ENCODE measurements at regions not wholly inside any gene's neighbourhood (a gene's known extent, or its start where the extent isn't known, plus 50 kb on each side); places are given as distances from the start of the nearest gene placed in this dataset.

- H3K27ac ChIP-seq (ENCODE audit: low read depth, low read length) = no peak overlapping the region
These were observed 1179.6 kb downstream of the HACE1 start for GRCh38 chr6:103680116-103680515.

GRCh38 chr6:103677290-103677689 lies 1182.4 kb downstream of the HACE1 start:
- H3F3A ChIP-seq (ENCODE audit: insufficient read depth) = no peaks in the 10 kb centered on the region
- no peak overlapping the region for H3K9ac ChIP-seq (ENCODE audit: low read length)
- H2AFZ ChIP-seq (ENCODE audit: low read depth, low read length, severe bottlenecking) = no peak overlapping the region
- no peaks in the 10 kb centered on the region for H4K20me1 ChIP-seq (ENCODE audit: low read depth, low read length)
- no peaks in the 10 kb centered on the region for H3K79me2 ChIP-seq (ENCODE audit: insufficient read depth, low read length)
- TF ChIP-seq, protein P1, sequence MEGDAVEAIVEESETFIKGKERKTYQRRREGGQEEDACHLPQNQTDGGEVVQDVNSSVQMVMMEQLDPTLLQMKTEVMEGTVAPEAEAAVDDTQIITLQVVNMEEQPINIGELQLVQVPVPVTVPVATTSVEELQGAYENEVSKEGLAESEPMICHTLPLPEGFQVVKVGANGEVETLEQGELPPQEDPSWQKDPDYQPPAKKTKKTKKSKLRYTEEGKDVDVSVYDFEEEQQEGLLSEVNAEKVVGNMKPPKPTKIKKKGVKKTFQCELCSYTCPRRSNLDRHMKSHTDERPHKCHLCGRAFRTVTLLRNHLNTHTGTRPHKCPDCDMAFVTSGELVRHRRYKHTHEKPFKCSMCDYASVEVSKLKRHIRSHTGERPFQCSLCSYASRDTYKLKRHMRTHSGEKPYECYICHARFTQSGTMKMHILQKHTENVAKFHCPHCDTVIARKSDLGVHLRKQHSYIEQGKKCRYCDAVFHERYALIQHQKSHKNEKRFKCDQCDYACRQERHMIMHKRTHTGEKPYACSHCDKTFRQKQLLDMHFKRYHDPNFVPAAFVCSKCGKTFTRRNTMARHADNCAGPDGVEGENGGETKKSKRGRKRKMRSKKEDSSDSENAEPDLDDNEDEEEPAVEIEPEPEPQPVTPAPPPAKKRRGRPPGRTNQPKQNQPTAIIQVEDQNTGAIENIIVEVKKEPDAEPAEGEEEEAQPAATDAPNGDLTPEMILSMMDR (IDR thresholded peaks at IDR 0.05; ENCODE audit: insufficient read depth, low read length, poor library complexity, severe bottlenecking) = no peak
- TF ChIP-seq EZH2phosphoT487 (conservative IDR thresholded peaks at IDR 0.05; ENCODE audit: low read length) = no peak
- H3K9me3 ChIP-seq (ENCODE audit: insufficient read depth, low read length) = no peaks in the 10 kb centered on the region
- H3K4me2 ChIP-seq (ENCODE audit: low read depth, low read length, poor library complexity, severe bottlenecking) = no peak overlapping the region
- no peak overlapping the region for H3K4me3 ChIP-seq (ENCODE audit: insufficient read depth, low read length, poor library complexity, severe bottlenecking)
- H3K36me3 ChIP-seq (ENCODE audit: low read length) = no peaks in the 10 kb centered on the region
- H3K9me2 ChIP-seq (replicated peaks; ENCODE audit: insufficient read depth, low read length) = no peaks in the 10 kb centered on the region
- no peak overlapping the region for H3K27ac ChIP-seq (ENCODE audit: low read depth, low read length)
- no peaks in the 10 kb centered on the region for H3K27me3 ChIP-seq (ENCODE audit: low read length)

More at GRCh38 chr6:103680116-103680515, 1179.6 kb downstream of the HACE1 start:
- Histone ChIP-seq H3K4me3 (ENCODE audit: insufficient read depth, low read length, poor library complexity, severe bottlenecking) (no peak overlapping the region), H4K20me1 (ENCODE audit: low read depth, low read length) (no peaks in the 10 kb centered on the region), H3K79me2 (ENCODE audit: insufficient read depth, low read length) (no peaks in the 10 kb centered on the region), H3K36me3 (ENCODE audit: low read length) (no peaks in the 10 kb centered on the region), H3K27me3 (ENCODE audit: low read length) (no peaks in the 10 kb centered on the region), H3K4me2 (ENCODE audit: low read depth, low read length, poor library complexity, severe bottlenecking) (no peak overlapping the region), H3K9me2 (replicated peaks; ENCODE audit: insufficient read depth, low read length) (no peaks in the 10 kb centered on the region), H3K9me3 (ENCODE audit: insufficient read depth, low read length) (no peaks in the 10 kb centered on the region), H2AFZ (ENCODE audit: low read depth, low read length, severe bottlenecking) (no peak overlapping the region), H3F3A (ENCODE audit: insufficient read depth) (no peaks in the 10 kb centered on the region), H3K9ac (ENCODE audit: low read length) (no peak overlapping the region)
- TF ChIP-seq, protein P1 (IDR thresholded peaks at IDR 0.05; ENCODE audit: insufficient read depth, low read length, poor library complexity, severe bottlenecking) = no peak
- TF ChIP-seq EZH2phosphoT487 (conservative IDR thresholded peaks at IDR 0.05; ENCODE audit: low read length) = no peak

DNA sequence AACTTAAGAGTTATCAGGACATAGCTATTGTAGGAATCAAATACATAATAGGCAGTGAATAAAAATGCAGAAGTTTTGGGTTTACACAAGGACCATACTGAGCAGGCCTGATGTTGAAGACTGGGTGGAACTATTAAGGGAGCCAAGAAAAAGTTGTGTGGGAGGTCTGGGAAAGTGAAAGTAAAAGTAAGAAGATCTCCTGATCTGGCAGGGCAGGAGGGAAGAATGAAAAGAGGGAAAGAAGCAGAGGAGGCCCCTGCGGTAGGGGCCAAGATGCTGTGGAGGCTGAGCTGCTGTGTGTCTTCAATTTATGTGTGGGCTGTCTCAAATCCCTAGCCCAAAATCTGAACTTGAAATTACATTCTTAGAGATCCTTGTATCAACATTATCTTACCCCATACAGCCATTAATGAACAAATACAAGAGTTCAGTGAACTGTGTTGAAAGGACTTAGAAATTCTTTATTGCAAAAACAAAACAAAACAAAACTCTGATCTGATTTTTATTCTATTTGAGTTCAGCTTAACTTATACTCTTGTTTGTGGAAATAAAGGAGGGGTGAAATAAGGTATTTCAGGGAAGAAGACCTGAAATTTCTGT lies 1183.8 kb downstream of the HACE1 start:
- Histone ChIP-seq H3K9me3 (ENCODE audit: insufficient read depth, low read length) (no peaks in the 10 kb centered on the region), H3K9me2 (replicated peaks; ENCODE audit: insufficient read depth, low read length) (no peaks in the 10 kb centered on the region), H3K9ac (ENCODE audit: low read length) (no peak overlapping the region), H3K4me3 (ENCODE audit: insufficient read depth, low read length, poor library complexity, severe bottlenecking) (no peak overlapping the region), H3K4me2 (ENCODE audit: low read depth, low read length, poor library complexity, severe bottlenecking) (no peak overlapping the region), H4K20me1 (ENCODE audit: low read depth, low read length) (no peaks in the 10 kb centered on the region), H3K27ac (ENCODE audit: low read depth, low read length) (no peak overlapping the region), H3K36me3 (ENCODE audit: low read length) (no peaks in the 10 kb centered on the region), H3K79me2 (ENCODE audit: insufficient read depth, low read length) (no peaks in the 10 kb centered on the region), H3K27me3 (ENCODE audit: low read length) (no peaks in the 10 kb centered on the region), H3F3A (ENCODE audit: insufficient read depth) (no peaks in the 10 kb centered on the region), H2AFZ (ENCODE audit: low read depth, low read length, severe bottlenecking) (no peak overlapping the region)
- no peak for TF ChIP-seq EZH2phosphoT487 (conservative IDR thresholded peaks at IDR 0.05; ENCODE audit: low read length)
- TF ChIP-seq, protein P1 (IDR thresholded peaks at IDR 0.05; ENCODE audit: insufficient read depth, low read length, poor library complexity, severe bottlenecking) = no peak
